Suprapubic skin (tissue), 4 donors: ENCODE measurements at regions not wholly inside any gene's neighbourhood (a gene's known extent, or its start where the extent isn't known, plus 50 kb on each side); places are given as distances from the start of the nearest gene placed in this dataset.

Experiments used
- DNase-seq, 2 donors: peaks; one replicate each; pipeline ENCODE4 v3.0.0-alpha.2; 2019; ENCODE audit warnings: low spot score in 2 of 2
- H3K27ac ChIP-seq: fragments of 200-600 bp; sonication (generic); one replicate; pipeline ENCODE4 v1.5.1; 2019
- H3K27me3 ChIP-seq: fragments of 200-600 bp; sonication (generic); one replicate; pipeline ENCODE4 v1.5.1; 2019
- H3K36me3 ChIP-seq: fragments of 200-600 bp; sonication (generic); one replicate; pipeline ENCODE4 v1.5.1; 2019
- H3K4me1 ChIP-seq: fragments of 200-600 bp; sonication (generic); one replicate; pipeline ENCODE4 v1.5.1; 2019
- H3K4me3 ChIP-seq: fragments of 200-600 bp; sonication (generic); one replicate; pipeline ENCODE4 v1.5.1; 2019; ENCODE audit warnings: mild to moderate bottlenecking
- H3K9me3 ChIP-seq: fragments of 200-600 bp; sonication (generic); one replicate; pipeline ENCODE4 v1.5.1; 2019
- CTCF ChIP-seq, 2 donors: fragments of 200-600 bp in 1 of 2; fragments of 450-650 bp in 1 of 2; sonication (generic) in 1 of 2; IDR thresholded peaks; one replicate each; pipeline ENCODE4 v1.5.1; 2016 to 2019; ENCODE audit warnings: antibody characterized with exemption in 2 of 2, mild to moderate bottlenecking in 1 of 2, moderate library complexity in 1 of 2
- EP300 ChIP-seq: sonication (generic); formaldehyde crosslinking; IDR thresholded peaks from one replicate; pipeline ENCODE4 v1.6.1; 2017; ENCODE audit warnings: antibody characterized with exemption
- POLR2A ChIP-seq, 2 donors: fragments of 450-650 bp; IDR thresholded peaks; one replicate each; pipeline ENCODE4 v1.6.1; 2017; ENCODE audit warnings: antibody characterized with exemption in 2 of 2, mild to moderate bottlenecking in 2 of 2, moderate library complexity in 2 of 2
- POLR2AphosphoS5 ChIP-seq, 3 donors: sonication (generic); formaldehyde crosslinking; IDR thresholded peaks; one replicate each; pipeline ENCODE4 v1.6.1; 2017; ENCODE audit warnings: antibody characterized with exemption in 3 of 3
- WGBS: methylation state at CpG from one replicate; pipeline ENCODE4 v1.1.5; 2018; 5-methylcytosine and 5-hydroxymethylcytosine counted together

- 92% methylated on average over 1 of the region's 1 CpG for WGBS
- Histone ChIP-seq H3K4me1 (no peaks in the 10 kb centered on the region), H3K27ac (no peak overlapping the region), H3K4me3 (no peak overlapping the region), H3K27me3 (no peaks in the 10 kb centered on the region), H3K36me3 (no peaks in the 10 kb centered on the region), H3K9me3 (no peaks in the 10 kb centered on the region)
- no peak for TF ChIP-seq CTCF (IDR thresholded peaks at IDR 0.05)
- TF ChIP-seq POLR2AphosphoS5 (IDR thresholded peaks at IDR 0.05), result no peak
- no peak for TF ChIP-seq EP300
- TF ChIP-seq POLR2A (IDR thresholded peaks at IDR 0.05), result no peak
- no peak for DNase-seq
These were observed 177.8 kb upstream of the USP15 start for GRCh38 chr12:62082448-62082847.

- Histone ChIP-seq H3K36me3 (no peaks in the 10 kb centered on the region), H3K4me1 (no peaks in the 10 kb centered on the region), H3K27ac (no peak overlapping the region), H3K27me3 (no peaks in the 10 kb centered on the region), H3K4me3 (no peak overlapping the region), H3K9me3 (no peaks in the 10 kb centered on the region)
- TF ChIP-seq CTCF (IDR thresholded peaks at IDR 0.05) (no peak), EP300 (no peak), POLR2AphosphoS5 (IDR thresholded peaks at IDR 0.05) (no peak), POLR2A (IDR thresholded peaks at IDR 0.05) (no peak)
- WGBS, result 86% methylated on average over 3 of the region's 3 CpGs
- no peak for DNase-seq
These were observed 162.1 kb upstream of the USP15 start for GRCh38 chr12:62098132-62098531.

- no peak for DNase-seq
- H3K36me3 ChIP-seq, result no peaks in the 10 kb centered on the region
- H3K9me3 ChIP-seq, result no peaks in the 10 kb centered on the region
- no peaks in the 10 kb centered on the region for H3K4me1 ChIP-seq
- no peak for TF ChIP-seq CTCF (IDR thresholded peaks at IDR 0.05)
- TF ChIP-seq POLR2AphosphoS5 (IDR thresholded peaks at IDR 0.05), result no peak
- TF ChIP-seq EP300, result no peak
- no peak for TF ChIP-seq POLR2A (IDR thresholded peaks at IDR 0.05)
- no peak overlapping the region for H3K4me3 ChIP-seq
- H3K27ac ChIP-seq, result no peak overlapping the region
- H3K27me3 ChIP-seq, result no peaks in the 10 kb centered on the region
These were observed 156.5 kb upstream of the USP15 start for GRCh38 chr12:62103748-62104147.

DNA sequence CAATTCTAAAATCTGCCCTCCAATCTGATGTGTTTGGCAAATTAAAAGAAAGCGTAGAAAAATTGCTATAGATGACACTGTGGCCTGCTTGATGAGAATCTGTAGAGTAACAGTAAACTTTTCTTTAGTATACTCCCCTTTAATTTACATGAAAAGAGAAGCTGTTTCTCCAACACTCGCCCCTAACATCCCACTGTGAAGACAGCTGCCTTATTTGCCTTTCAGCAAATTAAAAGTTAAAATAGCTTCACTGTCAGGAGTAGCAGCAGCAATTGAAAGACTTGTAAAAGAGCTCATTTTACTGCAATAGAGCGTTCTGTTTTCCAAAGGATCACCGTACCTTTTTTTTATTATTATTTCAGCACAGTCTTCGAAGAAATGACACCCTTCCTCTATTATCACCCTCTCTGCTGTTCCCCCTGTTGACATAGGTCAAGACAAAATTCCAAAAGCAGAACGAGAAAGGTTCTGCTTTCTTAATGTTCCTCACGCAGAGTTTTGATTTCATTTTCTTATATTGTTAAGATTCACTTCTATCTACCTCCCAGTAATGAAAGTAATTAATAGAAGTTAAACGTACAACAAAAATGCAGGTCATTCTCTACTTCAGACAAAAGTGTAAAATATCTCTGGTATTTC, 153.5 kb upstream of the USP15 start:
- TF ChIP-seq POLR2A (IDR thresholded peaks at IDR 0.05) (no peak), EP300 (no peak), POLR2AphosphoS5 (IDR thresholded peaks at IDR 0.05) (no peak), CTCF (IDR thresholded peaks at IDR 0.05) (no peak)
- Histone ChIP-seq H3K9me3 (no peaks in the 10 kb centered on the region), H3K36me3 (no peaks in the 10 kb centered on the region), H3K27me3 (no peaks in the 10 kb centered on the region), H3K27ac (no peak overlapping the region), H3K4me3 (no peak overlapping the region), H3K4me1 (no peaks in the 10 kb centered on the region)
- WGBS, result 40% methylated on average over 8 of the region's 8 CpGs
- DNase-seq, result no peak

DNA sequence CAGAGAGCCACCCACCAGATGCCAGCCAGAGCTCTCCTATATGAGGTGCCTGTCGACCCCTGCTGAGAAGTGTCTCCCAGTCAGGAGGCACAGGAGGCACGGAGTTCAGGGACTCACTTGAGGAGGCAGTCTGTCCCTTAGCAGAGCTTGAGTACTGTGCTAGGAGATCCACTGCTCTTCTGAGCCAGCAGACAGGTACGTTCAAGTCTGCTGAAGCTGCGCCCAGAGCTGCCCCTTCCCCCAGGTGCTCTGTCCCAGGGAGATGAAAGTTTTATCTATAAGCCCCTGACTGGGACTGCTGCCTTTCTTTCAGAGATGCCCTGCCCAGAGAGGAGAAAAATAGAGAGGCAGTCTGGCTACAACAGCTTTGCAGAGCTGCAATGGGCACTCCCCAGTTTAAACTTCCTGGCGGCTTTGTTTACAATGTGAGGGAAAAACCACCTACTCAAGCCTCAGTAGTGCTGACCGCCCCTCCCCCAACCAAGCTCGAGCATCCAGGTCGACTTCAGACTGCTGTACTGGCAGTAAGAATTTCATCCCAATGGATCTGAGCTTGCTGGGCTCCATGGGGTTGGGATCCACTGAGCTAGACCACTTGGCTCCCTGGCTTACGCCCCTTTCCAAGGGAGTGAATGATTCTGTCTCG, 146.7 kb upstream of the USP15 start:
- no peaks in the 10 kb centered on the region for H3K4me1 ChIP-seq
- no peaks in the 10 kb centered on the region for H3K36me3 ChIP-seq
- no peak for DNase-seq
- no peak overlapping the region for H3K4me3 ChIP-seq
- H3K27me3 ChIP-seq, result no peaks in the 10 kb centered on the region
- no peaks in the 10 kb centered on the region for H3K9me3 ChIP-seq
- TF ChIP-seq CTCF (IDR thresholded peaks at IDR 0.05) (no peak), EP300 (no peak), POLR2A (IDR thresholded peaks at IDR 0.05) (no peak), POLR2AphosphoS5 (IDR thresholded peaks at IDR 0.05) (no peak)
- 55% methylated on average over 7 of the region's 10 CpGs for WGBS
- H3K27ac ChIP-seq, result no peak overlapping the region
